ENCODE measurements at regions not wholly inside any gene's neighbourhood (a gene's known extent, or its start where the extent isn't known, plus 50 kb on each side); places are given as distances from the start of the nearest gene placed in this dataset.

DNA sequence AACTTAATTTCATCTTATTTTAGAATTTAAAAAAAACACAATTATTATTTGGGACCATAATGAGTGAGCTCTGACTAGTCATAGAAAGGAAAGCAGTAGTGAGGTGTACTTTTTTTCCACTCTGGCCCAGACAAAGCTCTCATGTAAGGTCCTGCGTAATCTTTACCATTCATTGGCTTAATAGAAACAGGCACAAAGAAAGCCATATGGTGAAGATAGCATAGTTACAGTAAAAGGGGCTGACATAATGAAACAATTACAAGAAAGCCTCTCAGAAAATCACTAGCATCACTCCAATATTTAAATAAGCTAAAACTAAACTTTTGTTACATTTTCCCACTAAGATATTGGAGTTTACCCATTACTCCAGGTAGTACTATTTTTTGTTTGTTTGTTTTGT, 384.6 kb upstream of the ALCAM start:
- Histone ChIP-seq H3K4me1 (ENCODE audit: control insufficient read depth, insufficient read depth, low read length) (no peaks in the 10 kb centered on the region), H3K36me3 (ENCODE audit: control insufficient read depth, insufficient read depth, low read length) (no peaks in the 10 kb centered on the region), H3K4me3 (ENCODE audit: low read length) (no peak overlapping the region), H3K9me3 (ENCODE audit: control insufficient read depth, insufficient read depth, low read length) (no peaks in the 10 kb centered on the region), H3K27ac (ENCODE audit: low read length) (no peak overlapping the region), H3K27me3 (ENCODE audit: control insufficient read depth, insufficient read depth, low read length) (no peaks in the 10 kb centered on the region)
- Mint-ChIP-seq H3K27me3 (ENCODE audit: low read depth in 2 of 2) (no peaks in the 10 kb centered on the region), H3K4me3 (no peak overlapping the region), H3K9me3 (peaks cover 11% of the 10 kb centered on the region in 2 donors), H3K36me3 (no peaks in the 10 kb centered on the region), H3K4me1 (no peaks in the 10 kb centered on the region), H3K27ac (no peak overlapping the region)
- TF ChIP-seq, protein P1, sequence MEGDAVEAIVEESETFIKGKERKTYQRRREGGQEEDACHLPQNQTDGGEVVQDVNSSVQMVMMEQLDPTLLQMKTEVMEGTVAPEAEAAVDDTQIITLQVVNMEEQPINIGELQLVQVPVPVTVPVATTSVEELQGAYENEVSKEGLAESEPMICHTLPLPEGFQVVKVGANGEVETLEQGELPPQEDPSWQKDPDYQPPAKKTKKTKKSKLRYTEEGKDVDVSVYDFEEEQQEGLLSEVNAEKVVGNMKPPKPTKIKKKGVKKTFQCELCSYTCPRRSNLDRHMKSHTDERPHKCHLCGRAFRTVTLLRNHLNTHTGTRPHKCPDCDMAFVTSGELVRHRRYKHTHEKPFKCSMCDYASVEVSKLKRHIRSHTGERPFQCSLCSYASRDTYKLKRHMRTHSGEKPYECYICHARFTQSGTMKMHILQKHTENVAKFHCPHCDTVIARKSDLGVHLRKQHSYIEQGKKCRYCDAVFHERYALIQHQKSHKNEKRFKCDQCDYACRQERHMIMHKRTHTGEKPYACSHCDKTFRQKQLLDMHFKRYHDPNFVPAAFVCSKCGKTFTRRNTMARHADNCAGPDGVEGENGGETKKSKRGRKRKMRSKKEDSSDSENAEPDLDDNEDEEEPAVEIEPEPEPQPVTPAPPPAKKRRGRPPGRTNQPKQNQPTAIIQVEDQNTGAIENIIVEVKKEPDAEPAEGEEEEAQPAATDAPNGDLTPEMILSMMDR (IDR thresholded peaks at IDR 0.05), result no peak
- no peak for ATAC-seq
- DNase-seq, result no peak
- 100% methylated on average over 1 of the region's 1 CpG for WGBS (ENCODE audit: insufficient coverage)
- intact Hi-C loops (cut with micrococcal nuclease), result no loop called here

DNA sequence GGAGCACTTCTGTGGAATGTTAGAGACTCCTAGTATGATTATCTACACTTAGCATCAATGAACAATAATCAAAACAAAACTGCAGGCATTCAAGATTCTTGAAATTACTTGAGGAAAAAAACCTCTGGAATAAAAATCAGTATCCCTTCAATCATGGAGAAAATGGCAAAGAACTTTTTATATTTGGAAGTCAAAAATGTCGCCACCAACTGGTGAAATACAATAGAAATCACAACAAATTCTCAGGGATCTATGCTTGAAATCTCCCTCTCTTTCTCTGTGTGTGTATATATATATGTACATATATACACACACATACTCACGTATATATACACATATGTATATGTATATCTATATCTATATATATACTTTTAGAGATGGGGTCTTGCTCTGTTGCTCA, 378.9 kb upstream of the ALCAM start:
- no peaks in the 10 kb centered on the region for H3K27me3 Mint-ChIP-seq (ENCODE audit: low read depth in 2 of 2)
- no peaks in the 10 kb centered on the region for H3K4me1 Mint-ChIP-seq
- H3K27me3 ChIP-seq (ENCODE audit: control insufficient read depth, insufficient read depth, low read length), result no peaks in the 10 kb centered on the region
- H3K36me3 Mint-ChIP-seq, result no peaks in the 10 kb centered on the region
- no peak overlapping the region for H3K27ac Mint-ChIP-seq
- H3K36me3 ChIP-seq (ENCODE audit: control insufficient read depth, insufficient read depth, low read length), result no peaks in the 10 kb centered on the region
- TF ChIP-seq, protein P1 (IDR thresholded peaks at IDR 0.05), result no peak
- no peak overlapping the region for H3K4me3 Mint-ChIP-seq
- no peaks in the 10 kb centered on the region for H3K9me3 ChIP-seq (ENCODE audit: control insufficient read depth, insufficient read depth, low read length)
- H3K27ac ChIP-seq (ENCODE audit: low read length), result no peak overlapping the region
- no peak for ATAC-seq
- no peak overlapping the region for H3K4me3 ChIP-seq (ENCODE audit: low read length)
- WGBS (ENCODE audit: insufficient coverage), result no CpG with 5 or more reads among the region's 2 CpGs
- no peak for DNase-seq
- intact Hi-C loops (cut with micrococcal nuclease), result no loop called here
- H3K4me1 ChIP-seq (ENCODE audit: control insufficient read depth, insufficient read depth, low read length), result no peaks in the 10 kb centered on the region
- peaks cover 8 to 13% of the 10 kb centered on the region in 2 donors for H3K9me3 Mint-ChIP-seq

DNA sequence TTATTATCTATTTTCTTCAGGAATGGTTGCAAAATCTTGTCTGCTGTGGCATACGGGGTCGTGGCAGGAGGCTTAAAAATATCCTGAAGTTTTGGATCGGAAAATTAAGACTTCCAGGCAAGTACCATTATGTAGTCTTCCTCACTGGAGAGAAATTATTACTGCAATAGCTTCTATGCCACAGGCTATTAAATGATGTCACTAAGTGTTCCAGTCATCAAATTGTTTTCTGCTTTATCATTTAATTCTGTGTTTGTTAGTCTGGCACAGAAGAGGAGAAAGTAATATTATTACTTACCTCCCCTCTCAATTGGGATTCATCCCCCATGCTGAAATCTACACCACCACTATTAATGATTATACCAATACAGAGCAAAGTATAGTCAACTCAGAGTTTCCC, 378.2 kb upstream of the ALCAM start:
- H3K4me3 Mint-ChIP-seq, result no peak overlapping the region
- Histone ChIP-seq H3K36me3 (ENCODE audit: control insufficient read depth, insufficient read depth, low read length) (no peaks in the 10 kb centered on the region), H3K4me1 (ENCODE audit: control insufficient read depth, insufficient read depth, low read length) (no peaks in the 10 kb centered on the region), H3K4me3 (ENCODE audit: low read length) (no peak overlapping the region), H3K27ac (ENCODE audit: low read length) (no peak overlapping the region), H3K9me3 (ENCODE audit: control insufficient read depth, insufficient read depth, low read length) (no peaks in the 10 kb centered on the region), H3K27me3 (ENCODE audit: control insufficient read depth, insufficient read depth, low read length) (no peaks in the 10 kb centered on the region)
- no peak for DNase-seq
- no peaks in the 10 kb centered on the region for H3K4me1 Mint-ChIP-seq
- TF ChIP-seq, protein P1 (IDR thresholded peaks at IDR 0.05), result no peak
- H3K27me3 Mint-ChIP-seq (ENCODE audit: low read depth in 2 of 2), result no peaks in the 10 kb centered on the region
- intact Hi-C loops (cut with micrococcal nuclease), result no loop called here
- ATAC-seq, result no peak
- WGBS (ENCODE audit: insufficient coverage), result 86% methylated on average over 3 of the region's 3 CpGs
- H3K36me3 Mint-ChIP-seq, result no peaks in the 10 kb centered on the region
- no peak overlapping the region for H3K27ac Mint-ChIP-seq
- peaks cover 7 to 13% of the 10 kb centered on the region in 2 donors for H3K9me3 Mint-ChIP-seq

DNA sequence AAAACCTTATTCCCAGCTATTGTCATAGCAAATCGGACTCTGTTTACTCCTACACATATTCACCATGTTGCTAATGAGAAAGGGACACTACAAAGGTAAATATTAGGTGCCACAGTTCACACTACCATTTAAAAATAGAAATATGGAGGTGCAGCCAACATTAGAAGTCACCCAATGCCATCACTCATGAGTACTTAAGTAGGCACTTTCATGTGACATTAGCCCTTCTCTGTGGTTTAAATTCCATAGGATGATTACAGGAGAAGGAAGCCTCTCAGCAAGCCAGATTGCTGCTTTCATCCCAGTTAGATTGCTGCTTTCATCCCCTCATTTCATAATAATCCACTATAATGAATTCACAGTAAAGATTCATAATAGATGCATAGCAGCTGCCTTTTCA, 376.8 kb upstream of the ALCAM start:
- no peaks in the 10 kb centered on the region for H3K27me3 Mint-ChIP-seq (ENCODE audit: low read depth in 2 of 2)
- H3K27ac ChIP-seq (ENCODE audit: low read length), result no peak overlapping the region
- no peak overlapping the region for H3K4me3 ChIP-seq (ENCODE audit: low read length)
- TF ChIP-seq, protein P1 (IDR thresholded peaks at IDR 0.05), result no peak
- no peaks in the 10 kb centered on the region for H3K9me3 ChIP-seq (ENCODE audit: control insufficient read depth, insufficient read depth, low read length)
- H3K27me3 ChIP-seq (ENCODE audit: control insufficient read depth, insufficient read depth, low read length), result no peaks in the 10 kb centered on the region
- H3K4me3 Mint-ChIP-seq, result no peak overlapping the region
- no peaks in the 10 kb centered on the region for H3K36me3 Mint-ChIP-seq
- no peaks in the 10 kb centered on the region for H3K4me1 Mint-ChIP-seq
- no peaks in the 10 kb centered on the region for H3K4me1 ChIP-seq (ENCODE audit: control insufficient read depth, insufficient read depth, low read length)
- 86% methylated on average over 1 of the region's 1 CpG for WGBS (ENCODE audit: insufficient coverage)
- DNase-seq (no peak), ATAC-seq (no peak)
- H3K9me3 Mint-ChIP-seq, result peaks cover 5 to 10% of the 10 kb centered on the region in 2 donors
- intact Hi-C loops (cut with micrococcal nuclease), result no loop called here
- H3K27ac Mint-ChIP-seq, result no peak overlapping the region
- H3K36me3 ChIP-seq (ENCODE audit: control insufficient read depth, insufficient read depth, low read length), result no peaks in the 10 kb centered on the region
